ENCODE measurements at regions not wholly inside any gene's neighbourhood (a gene's known extent, or its start where the extent isn't known, plus 50 kb on each side); places are given as distances from the start of the nearest gene placed in this dataset.

DNA sequence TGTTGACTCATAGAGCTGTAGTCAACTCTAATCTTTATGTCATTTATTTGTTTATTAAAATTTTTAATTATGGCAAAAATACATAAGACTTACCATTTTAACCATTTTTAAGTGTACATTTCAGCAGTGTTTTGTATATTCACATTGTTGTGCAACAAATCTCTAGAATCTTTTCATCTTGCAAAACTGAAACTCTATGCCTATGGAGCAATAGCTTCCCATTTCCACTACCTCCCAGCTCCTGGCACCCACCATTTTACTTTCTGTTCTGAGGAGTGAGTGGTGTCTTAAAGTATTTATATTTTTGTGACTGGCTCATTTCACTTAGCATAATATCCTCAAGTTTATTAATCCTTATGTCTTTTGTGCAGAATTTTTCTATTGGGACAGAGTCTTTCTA, 181.0 kb downstream of the GPAT3 start:
- no peak for DNase-seq (ENCODE audit: low spot score)

DNA sequence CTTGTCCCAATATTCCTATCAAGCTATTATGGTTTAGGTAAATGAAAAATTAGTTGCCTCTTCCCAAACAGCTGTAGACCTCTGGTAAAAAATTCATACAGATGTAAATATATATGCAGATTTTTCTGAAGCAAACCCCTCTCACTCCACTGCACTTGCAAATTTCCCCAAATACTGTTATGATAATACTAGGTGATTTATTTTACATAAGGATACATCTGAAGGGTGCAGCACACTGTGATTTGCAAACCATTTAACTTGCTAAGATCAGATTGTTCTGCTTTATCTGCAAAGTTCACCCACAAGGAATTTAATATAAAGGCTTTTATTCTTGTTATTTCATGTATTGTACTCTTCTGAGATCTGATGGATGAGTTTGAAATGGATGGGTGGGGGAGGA, 177.0 kb downstream of the GPAT3 start:
- no peak for DNase-seq (ENCODE audit: low spot score)

DNA sequence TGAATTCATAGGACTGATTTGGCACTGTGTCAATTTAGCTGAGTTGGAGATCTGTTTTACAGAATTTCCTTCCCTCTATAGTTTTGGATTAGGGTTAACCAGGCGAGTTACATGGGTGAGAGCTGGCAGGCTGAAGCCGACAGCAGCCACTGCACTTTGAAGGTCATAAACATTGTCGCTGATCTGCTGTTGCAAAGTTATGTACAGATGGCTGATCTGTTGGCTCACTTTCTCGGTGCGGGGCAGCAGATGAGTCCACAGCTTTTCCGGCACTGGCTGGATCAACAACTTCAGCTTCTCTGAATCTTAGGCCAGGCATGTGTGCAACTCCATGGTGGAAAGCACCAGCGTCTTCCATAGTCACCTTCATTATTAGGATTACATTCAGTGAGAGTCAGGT, 173.7 kb downstream of the GPAT3 start:
- no peak for DNase-seq (ENCODE audit: low spot score)

DNA sequence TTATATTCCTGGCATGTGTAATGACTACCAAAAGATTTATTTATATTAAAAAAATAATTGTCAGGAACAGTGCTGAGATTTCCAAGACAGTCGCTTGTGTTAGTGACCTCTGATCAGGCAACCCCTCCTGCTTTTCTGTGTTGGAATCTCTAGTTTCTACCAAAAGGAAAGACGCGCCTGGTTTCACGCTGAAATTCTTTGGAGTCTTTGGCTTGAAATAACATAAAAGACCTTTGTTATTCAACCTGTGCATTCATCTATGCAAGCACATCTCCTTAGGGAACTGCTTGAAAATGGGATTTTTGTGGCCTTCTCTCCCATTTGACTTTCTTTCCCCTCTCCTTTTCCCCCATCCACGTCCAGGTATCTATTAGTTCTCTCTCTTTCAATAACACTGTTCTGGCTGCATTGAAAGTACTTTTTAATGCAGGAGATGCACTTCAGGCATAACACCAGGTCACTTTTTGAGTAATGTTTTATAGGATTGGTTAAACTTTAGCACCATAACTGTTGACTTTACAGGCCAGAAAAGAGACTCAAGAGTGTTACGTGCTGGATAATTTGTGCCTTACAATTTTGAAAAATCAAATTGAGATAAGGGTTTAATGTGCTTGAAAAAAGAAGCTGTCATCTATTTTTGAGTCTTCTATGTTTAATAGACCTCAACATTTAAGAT, 172.7 kb downstream of the GPAT3 start:
- no peak for DNase-seq (ENCODE audit: low spot score)

DNA sequence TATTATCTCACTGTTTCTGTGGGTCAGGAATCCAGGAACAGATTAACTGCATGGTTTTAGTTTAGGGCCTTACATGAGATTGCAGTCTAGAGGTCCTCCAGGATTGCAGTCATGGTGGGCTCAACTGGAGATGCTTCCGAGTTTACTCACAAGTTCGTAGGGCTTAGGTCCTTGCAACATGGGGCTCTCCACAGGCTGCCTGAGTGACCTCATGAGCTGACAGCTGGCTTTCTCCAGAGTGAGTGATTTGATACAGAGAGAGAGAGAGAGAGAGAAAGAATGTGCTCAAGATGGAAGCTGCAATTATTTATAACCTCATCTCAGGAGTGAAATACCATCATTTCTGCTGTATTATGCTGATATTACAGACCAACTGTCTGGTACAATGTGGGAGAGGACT, 168.9 kb downstream of the GPAT3 start:
- DNase-seq (ENCODE audit: low spot score): no peak

DNA sequence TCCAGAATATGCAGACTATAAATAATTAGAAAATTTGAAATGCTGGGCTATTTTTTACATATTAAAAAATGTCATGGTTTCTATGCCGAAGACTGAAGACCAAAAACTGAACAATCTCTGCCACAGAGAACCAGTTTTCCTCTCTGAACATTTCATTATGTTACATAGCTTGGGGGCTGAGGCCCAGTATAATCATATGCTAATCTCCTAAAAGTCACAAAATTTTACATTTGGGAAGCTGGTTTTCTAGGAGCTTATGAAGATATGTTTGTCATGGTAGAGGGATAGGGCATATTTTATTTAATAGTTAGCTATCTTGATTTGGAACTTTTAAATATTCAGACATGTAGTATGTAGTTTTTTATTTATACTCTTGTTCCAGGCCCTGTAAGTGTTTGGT, 167.8 kb downstream of the GPAT3 start:
- no peak for DNase-seq (ENCODE audit: low spot score)

DNA sequence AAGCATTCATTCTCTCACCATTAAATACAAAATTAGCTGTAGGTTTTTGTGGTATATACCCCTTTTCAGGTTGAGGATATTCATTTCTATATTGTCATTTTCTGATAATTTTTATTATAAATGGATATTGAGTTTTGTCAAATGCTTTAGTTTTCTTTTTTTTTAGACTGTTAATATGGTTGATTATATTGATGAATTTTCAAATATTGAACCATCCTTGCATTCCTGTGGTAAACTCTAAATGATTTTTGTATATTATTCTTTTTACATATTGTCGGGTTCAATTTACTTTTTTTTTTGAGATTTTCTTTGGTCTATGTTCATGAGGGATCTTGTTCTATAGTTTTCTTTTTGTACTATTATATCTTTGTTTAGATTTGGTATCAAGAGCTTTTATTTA, 165.1 kb downstream of the GPAT3 start:
- no peak for DNase-seq (ENCODE audit: low spot score)

DNA sequence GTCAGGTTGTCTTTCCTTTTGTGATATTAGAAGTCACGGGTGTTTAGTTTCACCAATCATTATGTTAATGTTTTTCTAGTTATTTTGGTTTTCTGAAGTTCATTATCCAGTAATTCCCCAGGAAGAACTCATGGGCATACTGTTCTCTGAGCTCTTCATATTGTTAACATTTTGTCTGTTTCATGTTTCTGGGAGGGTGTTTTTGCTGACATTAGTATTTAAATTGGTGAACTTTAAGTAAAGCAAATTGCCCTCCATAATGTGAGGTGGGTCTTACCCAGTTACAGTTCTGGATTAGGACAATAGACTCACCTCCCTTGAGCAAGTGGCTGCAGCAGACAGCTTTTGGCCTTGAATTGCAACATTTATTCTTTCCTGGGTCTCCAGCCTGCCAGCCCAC, 163.4 kb downstream of the GPAT3 start:
- DNase-seq (ENCODE audit: low spot score): no peak

DNA sequence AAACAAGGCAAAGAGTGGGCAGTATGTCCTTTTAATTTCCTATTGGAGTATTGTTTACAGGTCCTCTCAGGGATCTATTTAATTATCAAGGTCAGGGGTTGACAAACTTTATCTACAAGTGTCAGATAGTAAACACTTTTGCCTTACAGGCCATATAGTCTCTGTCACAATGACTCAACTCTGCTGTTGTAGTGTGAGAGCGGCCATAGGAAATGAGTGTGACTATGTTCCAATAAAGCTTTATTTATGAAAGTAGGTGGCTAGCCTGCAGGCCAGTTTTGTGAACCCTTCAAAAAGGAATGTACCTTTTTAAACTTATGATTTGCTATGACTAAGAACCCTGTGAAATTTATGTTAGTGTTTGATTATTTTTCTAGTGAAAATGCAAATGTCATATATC, 156.1 kb downstream of the GPAT3 start:
- no peak for DNase-seq (ENCODE audit: low spot score)

DNA sequence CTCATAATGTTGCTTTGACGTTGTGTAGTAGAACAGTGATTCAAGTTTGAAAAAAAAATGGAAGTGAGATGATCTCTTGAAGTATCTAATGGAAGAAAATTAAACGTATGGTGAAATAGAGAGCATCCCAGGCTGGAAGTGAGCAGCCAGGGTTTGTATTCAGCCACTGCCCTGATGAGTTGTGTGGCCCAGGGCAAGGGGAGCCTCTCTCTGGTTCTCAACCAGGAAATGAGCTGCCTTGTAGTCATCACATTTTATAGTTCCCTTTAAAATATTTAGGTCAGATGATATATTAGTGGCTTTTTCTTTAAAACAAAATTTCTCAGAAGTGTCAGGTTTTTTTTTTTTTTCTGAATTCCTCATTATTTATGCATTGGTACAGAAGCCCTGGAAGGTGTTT, 150.3 kb downstream of the GPAT3 start:
- no peak for DNase-seq (ENCODE audit: low spot score)

DNA sequence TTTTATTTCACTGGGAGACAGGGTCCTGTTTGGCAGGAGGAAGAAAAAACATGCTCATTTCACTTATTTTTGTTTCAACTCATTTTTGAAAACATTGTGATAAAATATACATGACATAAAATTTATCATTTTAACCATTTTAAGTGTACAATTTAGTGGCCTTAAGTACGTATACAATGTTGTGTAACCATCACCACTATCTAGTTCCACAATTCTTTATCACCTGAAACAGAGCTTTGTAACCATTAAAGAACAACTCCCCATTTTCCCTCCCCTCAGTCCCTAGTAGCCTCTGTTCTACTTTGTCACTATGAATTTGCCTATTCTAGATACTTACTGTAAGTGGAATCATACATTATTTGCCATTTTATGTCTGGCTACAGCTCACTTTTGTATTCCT, 143.8 kb downstream of the GPAT3 start:
- no peak for DNase-seq (ENCODE audit: low spot score)

DNA sequence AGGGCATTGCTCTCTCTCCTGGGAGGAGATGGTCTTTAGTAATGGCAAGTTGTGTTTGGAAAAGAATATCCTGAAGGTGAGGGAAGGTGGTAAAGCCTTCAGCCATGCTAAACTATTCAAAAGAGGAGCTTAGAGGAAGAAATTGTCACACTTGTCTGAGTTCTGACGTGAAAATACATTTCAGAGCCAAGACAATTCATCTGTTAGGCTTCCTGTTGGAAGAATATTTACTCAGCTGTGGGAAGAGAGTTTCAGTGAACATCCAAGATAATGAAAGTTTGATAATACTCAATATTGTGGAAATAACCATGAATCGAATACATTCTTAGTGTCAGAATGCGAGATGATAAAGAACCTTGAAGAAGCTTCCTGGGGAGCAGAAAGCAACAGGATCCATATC, 143.3 kb downstream of the GPAT3 start:
- no peak for DNase-seq (ENCODE audit: low spot score)

DNA sequence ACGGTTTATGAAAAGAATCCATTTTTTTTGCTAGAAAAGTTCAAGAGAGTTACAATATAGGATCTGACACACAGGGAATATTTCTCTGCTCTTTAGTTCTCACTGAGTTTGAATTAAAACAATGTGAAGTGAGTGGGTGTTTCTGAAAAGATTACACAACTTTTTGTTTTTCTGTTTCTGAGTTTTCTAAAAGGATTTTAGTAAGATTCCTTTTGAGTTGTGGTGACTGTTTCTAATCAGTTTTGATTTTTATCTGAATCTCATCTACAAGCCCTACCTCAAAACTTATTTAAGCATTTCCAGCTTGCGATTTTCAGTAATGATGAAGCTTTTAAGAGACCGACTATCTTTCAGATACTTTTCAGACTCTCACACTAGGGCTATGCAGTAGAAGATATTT, 141.7 kb downstream of the GPAT3 start:
- DNase-seq (ENCODE audit: low spot score): no peak

DNA sequence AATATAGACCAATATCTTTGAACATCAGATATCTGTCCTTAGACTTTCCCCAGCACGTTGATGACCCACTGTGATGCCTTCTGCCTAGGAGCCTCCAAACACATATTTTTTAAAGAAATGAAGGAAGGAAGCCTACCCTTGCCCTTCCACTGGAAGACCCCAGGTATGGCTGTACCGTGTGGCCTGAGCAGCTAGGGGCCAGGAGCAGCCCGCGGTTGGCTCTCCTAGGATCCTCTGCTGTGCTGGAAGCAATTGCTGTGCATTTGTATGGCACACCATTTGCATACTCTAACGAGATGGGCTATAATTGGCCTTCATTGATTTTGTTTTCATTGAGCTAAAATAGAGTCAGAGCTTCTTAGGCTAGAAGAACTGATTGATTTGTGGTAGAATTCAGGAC, 128.8 kb downstream of the GPAT3 start:
- no peak for DNase-seq (ENCODE audit: low spot score)

DNA sequence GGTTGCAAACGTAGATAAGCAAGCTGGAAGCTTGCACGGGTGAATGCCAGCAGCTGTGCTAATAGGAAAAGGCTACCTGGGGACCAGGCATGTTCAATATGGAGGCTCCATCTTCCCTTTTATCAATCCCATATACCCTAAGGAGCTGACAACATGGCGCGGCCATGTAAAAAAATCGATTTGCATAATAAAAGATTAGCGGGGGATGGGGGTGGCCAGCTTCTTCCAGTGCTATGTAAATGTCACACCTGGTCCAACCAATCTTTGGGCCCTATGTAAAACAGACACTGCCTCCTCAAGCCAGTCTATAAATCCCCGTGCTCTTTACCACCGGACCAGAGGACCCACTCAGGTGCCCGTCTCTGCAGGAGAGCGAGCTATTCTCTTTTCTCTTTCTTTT, 128.2 kb downstream of the GPAT3 start:
- no peak for DNase-seq (ENCODE audit: low spot score)

DNA sequence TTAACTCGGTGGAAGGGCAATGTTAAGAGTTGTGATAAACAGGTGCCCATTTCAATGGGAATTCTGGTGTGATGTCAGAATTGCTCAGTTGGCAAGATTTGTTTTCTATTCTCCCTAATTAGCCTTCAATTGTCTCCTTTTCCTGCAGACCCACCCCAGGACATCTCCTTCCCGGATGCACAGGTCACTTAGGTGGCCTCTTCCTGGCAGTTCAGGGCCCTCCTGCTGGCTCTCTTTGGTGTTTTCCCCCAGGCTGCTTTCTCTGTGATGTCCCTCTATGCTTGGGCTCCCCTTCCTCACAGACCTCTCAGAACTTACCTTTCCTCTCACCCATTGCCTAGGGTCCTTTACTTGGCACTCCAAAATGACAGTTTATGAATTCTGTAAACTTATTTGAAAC, 126.3 kb downstream of the GPAT3 start:
- no peak for DNase-seq (ENCODE audit: low spot score)

DNA sequence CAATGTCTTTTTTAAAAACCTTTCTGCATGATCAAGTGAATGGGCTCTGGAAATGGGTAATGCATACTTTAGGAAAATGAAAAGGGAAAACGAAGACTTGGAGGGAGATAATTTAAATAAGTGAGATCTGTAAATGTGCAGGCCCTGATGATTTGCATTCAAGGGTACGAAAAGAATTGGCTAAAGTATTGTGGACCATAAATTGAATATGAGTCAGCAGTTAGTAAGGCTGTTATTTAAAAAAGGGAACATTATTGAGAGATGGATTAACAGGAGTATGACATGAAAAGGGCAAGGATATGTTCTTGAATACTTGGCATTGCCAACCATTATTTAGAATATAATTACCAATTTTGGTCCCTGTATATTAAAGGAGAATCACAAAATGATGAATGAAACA, 125.5 kb downstream of the GPAT3 start:
- no peak for DNase-seq (ENCODE audit: low spot score)

DNA sequence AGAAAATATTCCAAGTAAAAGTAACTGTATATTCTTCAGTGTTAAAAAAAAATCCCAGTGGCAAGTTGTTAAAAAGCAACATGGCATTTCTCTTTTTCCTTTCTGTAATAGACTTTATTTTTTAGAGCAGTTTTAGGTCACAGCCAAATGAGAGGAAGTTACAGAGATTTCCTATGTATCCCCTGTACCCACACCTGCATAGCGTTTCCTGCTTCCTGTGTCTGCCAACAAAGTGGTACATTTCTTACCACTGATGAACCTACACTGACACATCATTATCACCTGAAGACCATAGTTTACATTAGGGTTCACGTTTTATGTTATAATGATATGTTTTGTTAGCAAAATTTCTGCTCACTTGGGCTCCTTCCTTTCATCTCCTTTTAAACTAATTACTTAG, 124.7 kb downstream of the GPAT3 start:
- no peak for DNase-seq (ENCODE audit: low spot score)

DNA sequence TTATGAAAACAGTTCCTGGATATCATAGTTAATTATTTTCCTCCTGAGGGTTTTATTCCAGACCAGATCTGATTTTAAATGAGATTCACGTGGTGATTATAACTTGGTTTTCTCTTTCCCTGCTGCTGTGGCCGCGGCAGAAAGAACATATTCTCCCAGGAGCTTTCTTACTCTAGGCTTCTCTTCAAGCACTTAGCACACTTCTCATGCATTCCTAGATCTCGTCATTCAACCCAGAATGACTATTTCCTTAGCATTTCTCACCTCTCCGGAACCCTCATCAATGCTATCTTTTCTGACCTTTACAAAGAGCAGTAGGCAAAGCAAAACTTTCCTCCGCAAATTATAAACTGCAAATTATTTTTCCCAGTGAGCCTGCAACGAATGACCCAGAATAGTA, 122.9 kb downstream of the GPAT3 start:
- no peak for DNase-seq (ENCODE audit: low spot score)

DNA sequence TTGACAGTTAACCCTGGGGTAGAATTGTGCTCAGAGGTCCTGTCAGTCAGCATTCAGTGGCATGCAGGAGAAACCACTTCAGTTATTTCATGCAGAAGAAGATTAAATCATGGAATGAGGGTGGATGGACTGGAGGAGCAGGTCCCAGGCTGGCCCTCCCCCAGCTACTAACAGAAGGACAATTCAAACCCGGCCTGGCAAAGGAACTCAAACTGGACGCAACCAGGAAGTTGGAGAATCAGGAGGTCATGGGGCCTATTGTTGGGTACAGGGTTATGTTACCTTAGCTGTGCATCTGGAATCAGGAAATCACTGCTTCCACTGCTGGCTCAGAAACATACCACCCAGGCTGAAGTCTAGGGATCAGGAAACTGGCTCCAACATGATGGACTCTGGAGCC, 121.4 kb downstream of the GPAT3 start:
- no peak for DNase-seq (ENCODE audit: low spot score)

All from hematopoietic multipotent progenitor cell treated with erythropoietin and hydrocortisone succinate and interleukin-3 and kit ligand, for 17 days (in vitro differentiated cells).